ENCODE measurements at regions not wholly inside any gene's neighbourhood (a gene's known extent, or its start where the extent isn't known, plus 50 kb on each side); places are given as distances from the start of the nearest gene placed in this dataset.
A peak's percentile ranks its signal among the peaks of the same experiment; 100 is the strongest.
"Not testable (repeated sequence)": the region's sequence is repeated elsewhere in the genome, so short reads cannot be mapped to it uniquely, and the experiment has no call there.

GRCh38 chr1:181260994-181261393, 172.5 kb downstream of the IER5 start:
- DNase-seq, result no peak

DNA sequence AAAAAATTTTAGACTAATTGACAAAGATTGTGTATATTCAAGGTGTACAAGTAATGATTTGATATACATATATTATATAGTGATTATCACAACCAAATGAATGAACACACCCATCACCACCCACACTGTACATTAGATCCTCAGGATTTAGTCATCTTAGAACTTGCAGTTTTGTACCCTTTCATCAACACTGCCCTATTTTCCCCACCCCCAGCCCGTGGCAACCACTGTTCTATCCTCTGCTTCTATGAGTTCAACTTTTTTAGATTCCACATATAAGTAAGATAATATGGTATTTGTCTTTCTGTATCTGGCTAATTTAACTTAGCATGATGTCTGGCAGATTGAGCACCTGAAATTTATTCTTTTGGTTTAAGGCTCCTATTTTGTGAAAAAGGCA, 173.6 kb downstream of the IER5 start:
- no peak for DNase-seq

- DNase-seq, result no peak
Measured at GRCh38 chr1:181263444-181263843, 174.9 kb downstream of the IER5 start.

DNA sequence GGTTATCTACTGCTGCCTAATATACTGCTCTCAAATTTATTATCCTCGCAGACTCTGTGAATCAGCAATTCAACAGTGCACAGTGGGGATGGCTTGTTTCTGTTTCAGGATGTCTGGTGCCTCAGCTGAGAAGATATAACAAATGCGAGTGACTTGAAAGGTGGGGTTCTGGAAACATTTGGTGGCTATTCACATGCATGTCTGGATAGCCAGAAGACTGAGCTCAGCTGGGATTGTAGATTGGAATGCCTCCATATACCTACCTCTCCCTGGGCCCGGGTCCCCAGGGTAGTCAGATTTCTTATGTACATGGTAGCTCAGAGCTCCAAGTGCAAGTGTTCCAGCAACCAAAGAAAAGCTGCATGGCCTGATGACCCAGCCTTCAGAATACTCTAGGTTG, 176.3 kb downstream of the IER5 start:
- no peak for DNase-seq

DNA sequence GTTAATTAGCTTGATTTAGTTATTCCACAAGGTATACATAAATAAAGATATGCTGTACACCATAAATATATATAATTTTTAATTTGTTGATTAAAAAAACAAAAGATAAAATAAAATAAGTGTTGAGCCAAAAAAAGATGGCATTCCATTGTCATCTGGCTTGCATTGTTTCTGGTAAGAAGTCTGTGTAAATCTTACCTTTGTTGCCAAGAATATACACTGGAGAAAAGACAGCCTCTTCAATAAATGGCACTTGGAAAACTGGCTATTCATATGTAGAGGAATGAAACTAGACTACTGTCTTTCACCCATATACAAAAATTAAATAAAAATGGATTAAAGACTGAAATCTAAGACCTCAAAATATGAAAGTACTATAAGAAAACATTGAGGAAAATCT, 196.5 kb downstream of the IER5 start:
- no peak for DNase-seq

DNA sequence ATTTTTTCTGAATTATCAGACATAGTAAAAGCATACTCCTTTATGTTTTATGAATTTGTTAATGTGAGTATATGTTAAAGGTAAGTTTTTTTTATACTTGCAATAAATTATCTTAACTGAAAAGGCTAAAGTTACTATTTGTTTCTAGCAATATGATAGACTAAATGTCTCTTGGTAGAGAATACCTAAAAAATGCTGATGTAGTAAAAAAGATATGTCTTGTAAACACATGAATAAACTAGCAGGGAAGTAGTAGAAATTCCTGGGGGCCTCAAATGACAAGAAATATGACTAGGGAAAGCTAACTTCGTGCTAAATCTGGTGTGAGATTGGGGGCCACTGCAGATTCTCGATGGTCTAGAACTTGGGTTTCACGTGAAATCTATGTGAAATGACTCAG, 188.1 kb upstream of the CACNA1E start:
- DNase-seq, result no peak

GRCh38 chr1:181296180-181296579, 187.1 kb upstream of the CACNA1E start:
- no peak for DNase-seq

DNA sequence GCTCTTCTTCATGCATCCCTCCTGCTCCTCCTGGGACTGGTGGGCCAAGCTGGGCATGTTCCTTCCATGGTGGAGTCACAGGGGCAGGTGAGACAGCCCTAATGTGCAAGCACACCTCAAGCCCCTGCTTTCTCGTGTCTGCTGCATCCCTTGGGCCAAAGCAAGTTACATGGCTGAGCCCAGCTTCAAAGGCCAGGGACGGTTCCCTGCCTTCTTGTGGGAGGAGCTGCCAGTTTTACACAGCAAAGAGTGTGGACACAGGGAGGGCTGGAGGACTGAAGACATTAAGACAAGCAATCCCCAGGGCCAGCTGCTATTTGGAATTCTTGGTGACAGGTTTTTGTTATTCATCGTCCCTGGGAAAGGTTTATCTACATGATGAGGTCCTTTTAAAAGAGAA, 175.2 kb upstream of the CACNA1E start:
- no peak for DNase-seq

DNA sequence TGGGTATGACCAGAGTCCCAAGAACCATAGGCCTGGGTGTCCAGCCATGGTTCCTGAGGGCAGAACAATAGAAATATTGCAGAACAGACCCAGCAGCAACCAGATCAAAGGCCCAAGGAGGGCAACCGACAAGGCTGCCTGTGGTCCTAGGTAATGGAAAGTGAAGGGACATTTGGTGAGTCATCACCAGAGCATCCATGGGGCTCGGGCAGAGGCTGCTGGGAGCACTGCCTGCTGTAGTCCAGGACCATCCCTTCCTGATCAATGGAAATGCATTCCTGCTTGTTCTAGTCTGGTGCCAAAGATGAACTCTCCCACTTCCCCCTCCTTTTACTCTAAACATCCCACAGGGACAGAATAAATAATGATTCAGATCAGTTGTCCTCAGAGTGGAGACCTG, 172.8 kb upstream of the CACNA1E start:
- DNase-seq, result no peak

DNA sequence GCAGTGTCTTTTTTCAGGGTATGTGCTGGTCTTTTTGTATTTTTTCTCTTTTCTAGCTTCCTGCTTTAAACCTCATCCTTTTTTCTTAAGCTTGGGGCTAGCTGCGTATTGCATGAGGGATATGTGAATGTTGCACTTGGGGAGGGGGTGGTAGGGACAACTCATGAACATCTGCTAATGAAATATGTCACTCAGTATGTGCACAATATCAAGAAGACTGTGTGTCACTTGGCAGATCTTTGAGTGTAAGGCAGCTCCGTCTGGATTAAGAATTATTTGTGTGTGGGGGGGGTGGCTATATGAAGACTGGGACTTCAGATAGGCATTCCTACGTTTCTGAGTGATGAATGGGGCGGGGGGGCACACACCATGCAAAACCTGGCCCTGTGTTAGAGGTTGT, 170.4 kb upstream of the CACNA1E start:
- DNase-seq, result no peak

DNA sequence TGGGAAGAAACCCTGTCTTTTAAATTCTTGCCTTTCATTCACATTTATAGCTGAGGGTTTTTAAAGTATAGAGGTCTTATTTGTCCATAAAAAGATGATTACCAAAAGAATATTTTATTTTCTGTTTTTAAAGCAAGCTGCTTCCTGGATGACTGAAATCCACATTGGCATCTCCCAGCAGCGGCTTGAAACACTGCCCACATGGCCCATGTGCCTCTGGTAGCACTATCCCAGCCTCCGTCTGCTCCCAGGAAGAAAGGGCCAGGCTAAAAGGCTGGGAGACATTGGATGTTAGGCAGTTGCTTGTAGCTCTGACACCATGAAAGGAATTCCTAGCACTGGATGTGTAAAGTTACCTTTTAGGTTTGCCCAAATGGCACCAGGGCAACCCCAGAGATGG, 169.9 kb upstream of the CACNA1E start:
- no peak for DNase-seq

DNA sequence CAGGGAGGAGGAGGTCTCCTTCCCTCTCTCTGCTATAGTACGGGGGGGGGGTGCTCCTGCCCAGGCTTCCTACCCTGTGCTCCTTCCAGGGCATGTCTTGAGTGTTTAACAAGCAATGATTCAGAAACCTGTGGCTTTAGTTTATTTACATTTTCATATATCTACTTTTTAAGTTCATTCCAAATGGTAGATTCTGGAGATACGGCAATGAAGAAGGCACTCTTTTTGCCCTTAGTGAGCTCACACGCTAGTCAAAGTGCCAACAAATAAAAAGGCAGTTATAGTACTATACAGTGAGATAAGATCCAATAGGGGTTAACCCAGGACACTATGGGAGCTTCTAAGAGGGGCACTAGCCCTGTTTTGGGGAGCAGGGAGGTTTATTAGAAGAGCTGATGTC, 169.3 kb upstream of the CACNA1E start:
- no peak for DNase-seq

DNA sequence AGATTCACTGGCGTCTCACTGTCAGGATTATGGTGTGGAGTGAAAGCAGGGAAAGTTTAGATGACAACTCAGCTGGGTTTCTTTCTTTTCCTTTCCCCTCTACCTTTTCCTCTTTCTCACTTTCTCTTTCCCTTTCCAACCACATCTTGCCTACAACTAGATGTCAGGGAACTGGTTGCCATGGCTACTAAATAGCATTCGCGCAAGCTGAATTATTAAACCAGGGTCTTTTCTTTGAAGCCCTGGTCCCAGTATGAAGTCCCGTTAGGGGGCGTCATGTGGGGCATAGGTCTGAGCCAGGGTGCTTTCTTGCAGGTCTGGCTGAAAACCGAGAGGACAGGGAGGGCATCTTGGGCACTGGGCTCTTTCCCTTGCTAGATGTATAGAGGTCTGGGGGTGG, 168.4 kb upstream of the CACNA1E start:
- no peak for DNase-seq

GRCh38 chr1:181317261-181317930, 165.9 kb upstream of the CACNA1E start:
- DNase-seq, result peak; percentile 45

DNA sequence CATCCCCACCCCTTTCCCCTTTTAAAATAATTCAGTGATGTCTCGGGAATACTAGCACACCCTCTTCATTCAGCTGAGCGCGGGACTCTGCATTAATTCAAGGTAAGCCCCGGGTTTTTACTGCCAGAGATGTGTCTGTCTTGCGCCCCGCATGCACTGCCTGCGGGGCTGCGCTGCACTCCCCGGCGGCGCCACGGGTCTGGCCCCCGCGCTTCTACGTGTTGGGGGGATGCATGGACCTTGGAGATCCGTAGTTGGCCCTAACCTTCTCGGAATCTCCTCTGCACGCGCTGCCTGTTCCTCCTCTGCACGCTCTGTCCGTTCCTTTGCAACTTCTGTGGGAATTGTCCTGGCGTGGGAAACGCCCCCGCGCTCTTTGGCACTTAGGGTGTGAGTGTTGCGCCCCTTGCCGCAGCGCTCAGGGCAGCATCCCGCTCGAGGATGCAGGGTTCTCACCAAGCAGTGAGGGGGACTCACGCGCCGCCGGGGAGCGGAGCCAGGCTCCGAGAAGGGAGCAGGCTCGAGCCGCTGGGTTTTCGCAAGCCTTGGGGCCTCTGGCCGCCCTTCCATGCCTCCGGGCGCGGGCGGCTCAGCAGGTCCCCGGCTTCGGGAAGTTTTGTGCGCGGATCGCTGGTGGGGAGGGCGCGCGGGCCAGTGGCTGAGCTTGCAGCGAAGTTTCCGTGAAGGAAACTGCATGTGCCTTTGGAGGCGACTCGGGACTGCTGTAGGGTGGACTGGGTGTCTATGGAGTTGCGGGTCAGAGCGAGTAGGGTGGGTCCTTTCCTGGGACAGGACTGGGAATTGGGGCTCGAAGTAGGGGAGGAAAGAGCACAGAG, 165.1 kb upstream of the CACNA1E start:
- peak; percentile 61 for DNase-seq

DNA sequence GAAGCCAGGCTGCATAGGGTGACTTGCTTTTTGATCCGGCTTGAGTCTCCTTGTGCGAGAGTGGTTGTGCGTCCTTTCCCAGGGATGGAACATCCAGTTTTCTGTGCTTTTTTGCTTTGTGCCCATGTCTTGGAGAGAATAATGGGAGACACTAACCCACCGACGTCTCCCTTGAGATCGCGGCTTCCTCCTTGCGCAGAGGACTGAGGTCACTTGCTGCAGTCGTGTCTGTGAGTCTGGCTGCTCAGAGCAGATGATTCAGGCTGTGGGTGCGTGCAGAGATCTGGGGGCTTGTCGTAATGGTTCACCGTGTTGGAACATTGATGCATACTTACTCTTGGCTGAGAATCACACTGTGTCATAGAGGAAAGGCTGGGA, 164.5 kb upstream of the CACNA1E start:
- no peak for DNase-seq

DNA sequence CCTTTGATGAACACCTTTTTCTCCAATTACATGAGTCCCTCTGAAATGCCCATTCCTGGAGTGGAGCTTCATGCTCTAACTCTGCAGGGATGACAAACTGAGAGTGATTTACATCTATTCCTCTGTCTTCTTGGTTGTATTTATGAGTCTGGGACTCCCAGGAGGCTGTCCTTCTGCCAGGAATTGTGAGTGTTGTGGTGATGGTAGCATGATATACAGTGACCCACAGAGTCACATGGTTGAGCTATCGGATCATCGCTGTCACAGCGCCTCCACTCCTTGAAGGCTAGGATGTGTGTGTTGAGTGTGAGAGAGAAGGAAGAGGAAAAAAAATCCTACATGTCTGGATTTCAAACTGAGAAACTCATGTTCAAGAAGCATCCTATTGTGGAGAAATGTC, 163.4 kb upstream of the CACNA1E start:
- no peak for DNase-seq

DNA sequence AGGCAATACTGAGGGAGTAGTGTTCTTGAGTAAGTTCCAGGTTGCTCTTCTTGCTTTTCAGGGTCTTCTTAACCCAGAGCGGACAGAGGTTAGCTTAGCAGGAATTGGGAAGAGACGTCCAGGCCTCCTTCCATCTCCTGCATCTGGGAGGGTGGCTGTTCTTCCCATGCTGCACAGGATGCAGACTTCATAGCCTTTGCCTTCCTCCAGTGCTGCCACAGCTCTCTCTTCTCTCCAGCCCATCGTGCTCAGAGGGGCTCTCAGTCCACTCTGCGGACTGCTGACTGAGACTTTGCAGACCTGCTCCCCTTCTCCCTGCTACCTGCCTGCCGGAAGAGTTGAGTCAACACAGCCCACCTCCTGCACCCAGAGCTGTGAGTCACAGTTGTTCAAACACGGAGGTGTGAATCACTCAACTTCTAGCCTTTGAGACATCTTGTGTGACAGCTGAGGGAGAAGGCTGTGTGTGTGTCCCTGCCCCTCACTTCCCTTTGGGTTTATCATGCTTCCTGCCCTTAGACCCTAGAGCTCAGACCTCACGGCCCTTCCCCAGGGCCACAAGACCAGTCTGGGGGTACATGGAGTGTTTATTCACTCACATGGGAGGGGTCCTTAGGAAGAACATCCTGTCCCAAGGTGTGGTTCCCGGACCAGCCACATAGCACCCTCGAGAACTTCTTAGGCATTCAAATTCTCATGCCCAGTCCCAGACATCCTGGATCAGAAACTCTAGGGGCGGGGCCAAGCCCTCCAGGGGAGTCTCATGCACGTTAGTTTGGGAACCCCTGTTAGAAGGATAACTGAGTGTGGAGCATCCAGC, 158.3 kb upstream of the CACNA1E start:
- DNase-seq, result no peak

- not testable (repeated sequence) for DNase-seq
Measured at GRCh38 chr1:181325765-181326164, 157.6 kb upstream of the CACNA1E start.

DNA sequence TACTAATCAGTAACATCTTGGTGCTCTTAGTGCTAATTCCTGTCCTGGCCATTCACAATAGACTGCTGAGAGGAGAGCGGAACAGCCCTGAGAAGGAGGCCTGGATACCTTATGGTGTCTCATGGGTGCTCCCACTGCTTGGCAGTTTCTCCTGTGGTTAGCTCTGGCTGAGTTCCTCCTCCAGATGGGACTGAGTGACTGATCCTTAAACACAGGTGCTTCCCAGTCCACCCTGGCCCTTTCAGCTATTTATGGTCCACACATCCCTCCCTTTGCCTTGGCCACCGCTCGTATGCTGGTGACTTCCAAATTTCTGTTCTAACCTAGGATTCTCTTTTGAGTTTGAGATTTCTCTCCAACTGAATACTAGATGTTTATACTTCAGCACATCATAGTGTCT, 157.0 kb upstream of the CACNA1E start:
- no peak for DNase-seq

DNA sequence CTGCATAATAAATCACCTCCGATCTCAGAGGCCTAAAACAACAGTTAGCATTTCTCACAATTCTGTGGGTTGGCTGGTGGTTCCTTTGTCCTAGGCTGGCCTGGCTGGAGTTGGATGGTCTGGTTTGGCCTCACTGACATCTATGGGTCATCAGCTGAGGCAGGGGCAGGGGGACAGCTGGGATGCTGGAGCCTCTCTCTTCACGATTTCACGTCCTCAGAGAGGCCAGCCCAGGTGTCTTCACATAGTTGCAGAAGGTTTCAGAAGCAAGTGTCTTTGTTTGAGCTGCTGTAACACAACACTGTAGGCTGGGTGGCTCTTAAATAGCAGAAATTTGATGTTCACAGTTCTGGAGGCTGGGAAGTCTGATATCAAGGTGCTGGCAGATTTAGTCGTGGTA, 155.5 kb upstream of the CACNA1E start:
- DNase-seq, result no peak

- DNase-seq, result no peak
Measured at GRCh38 chr1:181334724-181335123, 148.6 kb upstream of the CACNA1E start.

- DNase-seq, result no peak
Measured at GRCh38 chr1:181335631-181336030, 147.7 kb upstream of the CACNA1E start.
